Thyroid gland (tissue), 4 donors: ENCODE measurements at regions not wholly inside any gene's neighbourhood (a gene's known extent, or its start where the extent isn't known, plus 50 kb on each side); places are given as distances from the start of the nearest gene placed in this dataset.
"Not testable (repeated sequence)": the region's sequence is repeated elsewhere in the genome, so short reads cannot be mapped to it uniquely, and the experiment has no call there.

ENCODE experiments used
- CTCF ChIP-seq, 6 experiments: fragments of 200-600 bp in 3 of 6; fragments of 450-650 bp in 3 of 6; sonication (generic) in 3 of 6; IDR thresholded peaks; one replicate each; pipeline ENCODE4 v1.5.1; 2016 to 2019; ENCODE audit warnings: antibody characterized with exemption in 6 of 6, mild to moderate bottlenecking in 2 of 6, inconsistent platforms in 1 of 6, moderate library complexity in 1 of 6
- POLR2A ChIP-seq, 2 donors: fragments of 450-650 bp; IDR thresholded peaks; one replicate each; pipeline ENCODE4 v1.6.1; 2017; ENCODE audit warnings: antibody characterized with exemption in 2 of 2, mild to moderate bottlenecking in 2 of 2, moderate library complexity in 1 of 2

GRCh38 chr13:21268485-21268884, 92.0 kb downstream of the MRPL57 start:
- TF ChIP-seq CTCF (IDR thresholded peaks at IDR 0.05): peak in 1 of 6 experiments; percentile 7
- not testable (repeated sequence) for TF ChIP-seq POLR2A (IDR thresholded peaks at IDR 0.05)
